Type B pancreatic cell (in vitro differentiated cells): ENCODE measurements at regions not wholly inside any gene's neighbourhood (a gene's known extent, or its start where the extent isn't known, plus 50 kb on each side); places are given as distances from the start of the nearest gene placed in this dataset.
A peak's percentile ranks its signal among the peaks of the same experiment; 100 is the strongest.

Experiments used
- DNase-seq: peaks from one replicate; pipeline ENCODE4 v3.0.0; 2021; ENCODE audit warnings: mixed read lengths; ENCODE audit not compliant: unreplicated experiment; ENCODE audit errors: extremely low spot score
- H3K27ac Mint-ChIP-seq: 2 replicates; pipeline ENCODE4 v1.8.0; 2021; ENCODE audit warnings: mild to moderate bottlenecking, mixed read lengths
- H3K27me3 Mint-ChIP-seq: 2 replicates; pipeline ENCODE4 v1.8.0; 2021; ENCODE audit warnings: mixed read lengths
- H3K36me3 Mint-ChIP-seq: 2 replicates; pipeline ENCODE4 v1.8.0; 2021; ENCODE audit warnings: mixed read lengths
- H3K4me1 Mint-ChIP-seq: one replicate; pipeline ENCODE4 v1.8.0; 2021; ENCODE audit warnings: mixed read lengths; ENCODE audit not compliant: unreplicated experiment
- H3K4me3 Mint-ChIP-seq: 2 replicates; pipeline ENCODE4 v1.8.0; 2021; ENCODE audit warnings: mild to moderate bottlenecking, mixed read lengths
- H3K9me3 Mint-ChIP-seq: 2 replicates; pipeline ENCODE4 v1.8.0; 2021; ENCODE audit warnings: mixed read lengths
- CTCF ChIP-seq: fragments of 200-600 bp; sonication (generic); conservative IDR thresholded peaks from 2 replicates; pipeline ENCODE4 v1.5.0; 2021; ENCODE audit warnings: antibody characterized with exemption, mild to moderate bottlenecking

DNA sequence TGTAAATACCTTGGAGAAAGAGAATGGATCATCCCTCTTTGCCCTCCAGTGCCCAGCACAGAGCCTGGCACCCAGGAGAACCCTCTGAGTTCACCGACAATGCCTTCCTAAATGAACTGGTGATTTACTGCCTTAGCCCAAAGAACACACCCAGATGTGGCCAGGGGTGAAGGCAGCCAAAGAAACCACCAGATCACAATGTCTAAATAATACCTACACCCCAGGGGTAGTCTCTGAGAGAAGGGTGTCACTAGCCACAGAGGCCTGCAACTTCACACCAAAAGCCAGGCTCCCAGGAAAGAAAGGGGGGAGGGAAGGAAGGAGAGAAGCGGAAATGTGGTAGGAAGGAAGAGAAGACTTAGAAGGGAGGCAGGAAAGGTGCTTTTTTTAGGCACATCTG is 65.7 kb downstream of the RPL27A start:
- no peak for DNase-seq
- Mint-ChIP-seq H3K9me3 (no peaks in the 10 kb centered on the region), H3K4me3 (no peak overlapping the region), H3K36me3 (peaks cover 19% of the 10 kb centered on the region), H3K27ac (no peak overlapping the region), H3K4me1 (peaks cover 23% of the 10 kb centered on the region), H3K27me3 (no peaks in the 10 kb centered on the region)
- no peak for TF ChIP-seq CTCF

GRCh38 chr11:8749202-8749601 is 66.6 kb downstream of the RPL27A start:
- Mint-ChIP-seq H3K27me3 (no peaks in the 10 kb centered on the region), H3K9me3 (no peaks in the 10 kb centered on the region), H3K4me1 (peaks cover 23% of the 10 kb centered on the region), H3K27ac (no peak overlapping the region), H3K36me3 (peaks cover 21% of the 10 kb centered on the region), H3K4me3 (no peak overlapping the region)
- DNase-seq, result no peak
- TF ChIP-seq CTCF, result no peak

GRCh38 chr11:8754241-8754640 is 71.6 kb downstream of the RPL27A start:
- Mint-ChIP-seq H3K9me3 (no peaks in the 10 kb centered on the region), H3K4me3 (no peak overlapping the region), H3K27me3 (no peaks in the 10 kb centered on the region), H3K4me1 (peaks cover 9% of the 10 kb centered on the region), H3K27ac (no peak overlapping the region), H3K36me3 (peaks cover 20% of the 10 kb centered on the region)
- TF ChIP-seq CTCF, result peak; percentile 60
- DNase-seq, result no peak

DNA sequence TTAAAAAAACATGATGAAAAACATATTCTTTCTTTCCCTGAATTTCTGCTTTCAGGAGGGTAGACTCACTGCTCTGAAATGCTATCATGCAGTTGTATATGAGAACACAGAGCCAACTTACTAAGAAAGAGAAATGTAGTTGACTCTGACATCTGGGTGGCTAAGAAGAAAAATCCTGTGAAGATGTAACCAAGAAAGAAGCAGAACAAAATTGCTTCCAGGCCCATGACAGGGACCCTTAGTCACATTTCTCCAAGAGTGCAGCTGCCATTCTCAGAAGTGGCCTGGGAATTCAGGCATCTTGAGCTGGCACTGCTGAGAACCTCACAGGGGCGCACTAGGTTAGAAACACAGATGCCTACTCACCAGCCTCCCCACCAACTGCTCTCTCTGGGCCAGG is 73.6 kb downstream of the RPL27A start:
- no peak for TF ChIP-seq CTCF
- peaks cover 9% of the 10 kb centered on the region for H3K4me1 Mint-ChIP-seq
- H3K4me3 Mint-ChIP-seq, result no peak overlapping the region
- H3K27me3 Mint-ChIP-seq, result no peaks in the 10 kb centered on the region
- H3K36me3 Mint-ChIP-seq, result peaks cover 20% of the 10 kb centered on the region
- H3K9me3 Mint-ChIP-seq, result no peaks in the 10 kb centered on the region
- DNase-seq, result no peak
- H3K27ac Mint-ChIP-seq, result no peak overlapping the region

GRCh38 chr11:8757047-8757446 is 74.5 kb downstream of the RPL27A start:
- no peak for DNase-seq
- peaks cover 9% of the 10 kb centered on the region for H3K4me1 Mint-ChIP-seq
- H3K9me3 Mint-ChIP-seq, result no peaks in the 10 kb centered on the region
- peaks cover 11% of the 10 kb centered on the region for H3K36me3 Mint-ChIP-seq
- TF ChIP-seq CTCF, result no peak
- peak overlapping the region; percentile 24 for H3K27ac Mint-ChIP-seq
- H3K4me3 Mint-ChIP-seq, result no peak overlapping the region
- no peaks in the 10 kb centered on the region for H3K27me3 Mint-ChIP-seq

DNA sequence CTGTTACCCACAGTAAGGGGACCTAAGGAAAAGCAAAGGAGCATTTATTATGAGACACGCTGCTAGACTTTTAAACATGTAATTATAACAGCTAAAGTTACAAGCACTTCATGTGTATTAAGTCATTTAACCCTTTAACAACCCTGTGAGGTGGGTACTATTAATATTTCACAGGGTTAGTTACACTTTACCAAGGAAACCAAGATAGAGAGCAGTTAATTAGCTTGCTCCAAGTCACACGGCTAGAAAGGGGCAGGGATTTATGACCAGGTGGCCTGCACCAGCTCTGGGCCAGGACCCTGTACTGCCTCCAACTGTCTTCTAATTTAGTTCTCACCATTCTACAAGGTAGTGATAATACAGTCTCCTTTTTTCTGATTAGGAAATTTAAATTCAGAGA is 74.9 kb downstream of the RPL27A start:
- Mint-ChIP-seq H3K27me3 (no peaks in the 10 kb centered on the region), H3K36me3 (peaks cover 11% of the 10 kb centered on the region), H3K4me3 (no peak overlapping the region), H3K27ac (peak overlapping the region; percentile 24), H3K9me3 (no peaks in the 10 kb centered on the region), H3K4me1 (peaks cover 9% of the 10 kb centered on the region)
- no peak for TF ChIP-seq CTCF
- DNase-seq, result no peak
